Suprapubic skin (tissue), 4 donors: ENCODE measurements at regions not wholly inside any gene's neighbourhood (a gene's known extent, or its start where the extent isn't known, plus 50 kb on each side); places are given as distances from the start of the nearest gene placed in this dataset.

Experiments used
- DNase-seq, 2 donors: peaks; one replicate each; pipeline ENCODE4 v3.0.0-alpha.2; 2019; ENCODE audit warnings: low spot score in 2 of 2
- H3K27ac ChIP-seq: fragments of 200-600 bp; sonication (generic); one replicate; pipeline ENCODE4 v1.5.1; 2019
- H3K27me3 ChIP-seq: fragments of 200-600 bp; sonication (generic); one replicate; pipeline ENCODE4 v1.5.1; 2019
- H3K36me3 ChIP-seq: fragments of 200-600 bp; sonication (generic); one replicate; pipeline ENCODE4 v1.5.1; 2019
- H3K4me1 ChIP-seq: fragments of 200-600 bp; sonication (generic); one replicate; pipeline ENCODE4 v1.5.1; 2019
- H3K4me3 ChIP-seq: fragments of 200-600 bp; sonication (generic); one replicate; pipeline ENCODE4 v1.5.1; 2019; ENCODE audit warnings: mild to moderate bottlenecking
- H3K9me3 ChIP-seq: fragments of 200-600 bp; sonication (generic); one replicate; pipeline ENCODE4 v1.5.1; 2019
- CTCF ChIP-seq, 2 donors: fragments of 200-600 bp in 1 of 2; fragments of 450-650 bp in 1 of 2; sonication (generic) in 1 of 2; IDR thresholded peaks; one replicate each; pipeline ENCODE4 v1.5.1; 2016 to 2019; ENCODE audit warnings: antibody characterized with exemption in 2 of 2, mild to moderate bottlenecking in 1 of 2, moderate library complexity in 1 of 2
- EP300 ChIP-seq: sonication (generic); formaldehyde crosslinking; IDR thresholded peaks from one replicate; pipeline ENCODE4 v1.6.1; 2017; ENCODE audit warnings: antibody characterized with exemption
- POLR2A ChIP-seq, 2 donors: fragments of 450-650 bp; IDR thresholded peaks; one replicate each; pipeline ENCODE4 v1.6.1; 2017; ENCODE audit warnings: antibody characterized with exemption in 2 of 2, mild to moderate bottlenecking in 2 of 2, moderate library complexity in 2 of 2
- POLR2AphosphoS5 ChIP-seq, 3 donors: sonication (generic); formaldehyde crosslinking; IDR thresholded peaks; one replicate each; pipeline ENCODE4 v1.6.1; 2017; ENCODE audit warnings: antibody characterized with exemption in 3 of 3
- WGBS: methylation state at CpG from one replicate; pipeline ENCODE4 v1.1.5; 2018; 5-methylcytosine and 5-hydroxymethylcytosine counted together

- Histone ChIP-seq H3K4me1 (no peaks in the 10 kb centered on the region), H3K9me3 (no peaks in the 10 kb centered on the region), H3K36me3 (no peaks in the 10 kb centered on the region), H3K4me3 (no peak overlapping the region), H3K27ac (no peak overlapping the region), H3K27me3 (no peaks in the 10 kb centered on the region)
- 93% methylated on average over 3 of the region's 8 CpGs for WGBS
- DNase-seq, result no peak
- TF ChIP-seq POLR2AphosphoS5 (IDR thresholded peaks at IDR 0.05) (no peak), CTCF (IDR thresholded peaks at IDR 0.05) (no peak), EP300 (no peak), POLR2A (IDR thresholded peaks at IDR 0.05) (no peak)
Measured at GRCh38 chr1:245010018-245010614, 144.7 kb upstream of the KIF26B start.

DNA sequence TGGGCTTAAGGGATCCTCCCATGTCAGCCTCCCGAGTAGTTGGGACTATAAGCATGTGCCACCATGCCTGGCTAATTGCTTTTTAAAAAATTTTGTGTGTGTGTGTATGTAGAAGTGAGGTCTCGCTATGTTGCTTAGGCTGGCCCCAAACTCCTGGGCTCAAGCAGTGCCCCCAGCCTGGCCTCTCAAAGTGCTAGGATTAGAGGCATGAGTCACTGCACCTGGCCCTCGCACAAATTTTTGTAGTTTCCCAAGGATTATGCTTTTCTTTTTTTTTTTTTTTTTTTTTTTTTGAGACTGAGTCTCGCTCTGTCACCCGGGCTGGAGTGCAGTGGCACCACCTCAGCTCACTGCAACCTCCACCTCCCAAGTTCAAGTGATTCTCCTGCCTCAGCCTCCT lies 144.4 kb upstream of the HNRNPU start:
- 82% methylated on average over 5 of the region's 5 CpGs for WGBS
- DNase-seq, result no peak
- no peak overlapping the region for H3K27ac ChIP-seq

DNA sequence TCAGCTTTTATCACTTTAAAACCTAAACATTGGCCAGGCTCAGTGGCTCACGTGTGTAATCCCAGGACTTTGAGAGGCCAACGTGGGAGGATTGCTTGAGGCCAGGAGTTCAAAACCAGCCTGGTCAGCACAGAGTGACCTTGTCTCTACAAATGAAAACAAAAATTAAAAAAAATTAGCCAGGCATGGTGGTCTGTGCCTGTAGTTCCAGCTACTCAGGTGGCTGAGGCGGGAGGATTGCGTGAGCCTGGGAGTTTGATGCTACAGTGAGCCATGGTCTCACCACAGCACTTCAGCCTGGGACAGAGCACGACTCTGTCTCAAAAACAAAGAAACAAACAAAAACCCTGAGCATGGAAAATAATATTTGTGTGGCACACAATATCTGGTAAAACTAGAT lies 143.5 kb upstream of the HNRNPU start:
- DNase-seq, result no peak
- TF ChIP-seq EP300 (no peak), POLR2A (IDR thresholded peaks at IDR 0.05) (no peak), POLR2AphosphoS5 (IDR thresholded peaks at IDR 0.05) (no peak), CTCF (IDR thresholded peaks at IDR 0.05) (no peak)
- 88% methylated on average over 5 of the region's 5 CpGs for WGBS

More for the DNA sequence above, 144.4 kb upstream of the HNRNPU start:
- Histone ChIP-seq H3K4me1 (no peaks in the 10 kb centered on the region), H3K36me3 (no peaks in the 10 kb centered on the region), H3K9me3 (no peaks in the 10 kb centered on the region), H3K4me3 (no peak overlapping the region), H3K27me3 (no peaks in the 10 kb centered on the region)
- no peak for TF ChIP-seq POLR2AphosphoS5 (IDR thresholded peaks at IDR 0.05)
- no peak for TF ChIP-seq CTCF (IDR thresholded peaks at IDR 0.05)
- no peak for TF ChIP-seq POLR2A (IDR thresholded peaks at IDR 0.05)
- TF ChIP-seq EP300, result no peak

DNA sequence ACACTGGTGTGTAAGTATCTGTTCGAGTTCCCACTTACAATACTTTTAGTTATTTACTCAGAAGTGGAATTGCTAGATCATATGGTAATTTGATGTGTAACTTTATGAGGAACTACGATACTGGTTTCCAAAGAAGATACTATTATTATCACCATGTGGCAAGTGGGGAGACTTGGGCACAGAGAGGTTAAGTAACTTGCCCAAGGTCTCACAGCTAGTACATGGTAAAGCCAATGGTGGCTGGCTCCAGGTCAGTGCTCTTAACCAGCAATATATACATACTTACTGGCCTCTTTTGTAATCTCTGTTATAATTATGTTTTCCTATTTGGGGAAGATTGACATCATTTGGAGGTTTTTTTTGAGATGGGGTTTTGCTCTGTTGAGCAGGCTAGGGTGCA lies 138.9 kb upstream of the HNRNPU start:
- no peak overlapping the region for H3K4me3 ChIP-seq
- H3K27ac ChIP-seq, result no peak overlapping the region
- H3K9me3 ChIP-seq, result no peaks in the 10 kb centered on the region
- H3K36me3 ChIP-seq, result no peaks in the 10 kb centered on the region
- 95% methylated on average over 2 of the region's 2 CpGs for WGBS
- TF ChIP-seq POLR2A (IDR thresholded peaks at IDR 0.05) (no peak), CTCF (IDR thresholded peaks at IDR 0.05) (no peak), POLR2AphosphoS5 (IDR thresholded peaks at IDR 0.05) (no peak), EP300 (no peak)
- DNase-seq, result no peak
- H3K27me3 ChIP-seq, result no peaks in the 10 kb centered on the region
- no peaks in the 10 kb centered on the region for H3K4me1 ChIP-seq

More for the DNA sequence above, 143.5 kb upstream of the HNRNPU start:
- H3K27me3 ChIP-seq, result no peaks in the 10 kb centered on the region
- no peak overlapping the region for H3K27ac ChIP-seq
- H3K4me3 ChIP-seq, result no peak overlapping the region
- no peaks in the 10 kb centered on the region for H3K4me1 ChIP-seq
- H3K36me3 ChIP-seq, result no peaks in the 10 kb centered on the region
- H3K9me3 ChIP-seq, result no peaks in the 10 kb centered on the region

DNA sequence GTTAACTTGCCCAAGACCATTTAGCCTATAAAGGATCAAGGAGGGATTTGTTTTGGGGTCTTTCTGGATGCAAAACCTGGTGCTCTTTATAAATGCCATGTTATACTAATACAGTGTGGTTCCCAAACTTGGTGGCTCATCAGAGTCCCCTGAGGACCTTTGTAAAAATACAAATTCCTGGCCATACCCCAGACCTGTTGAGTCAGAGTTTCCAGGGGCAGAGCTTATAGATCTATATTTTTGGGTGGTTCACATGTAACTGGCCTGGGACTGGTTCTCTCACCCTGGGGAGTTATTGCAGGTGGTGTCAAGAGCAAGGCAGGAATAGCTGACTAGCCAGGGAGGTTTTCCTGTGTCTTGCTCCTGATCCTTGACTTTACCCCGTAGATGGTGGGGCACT lies 136.9 kb upstream of the HNRNPU start:
- no peak for DNase-seq
- H3K36me3 ChIP-seq, result no peaks in the 10 kb centered on the region
- no peaks in the 10 kb centered on the region for H3K9me3 ChIP-seq
- H3K27ac ChIP-seq, result no peak overlapping the region
- TF ChIP-seq EP300, result no peak
- TF ChIP-seq POLR2AphosphoS5 (IDR thresholded peaks at IDR 0.05), result no peak
- TF ChIP-seq CTCF (IDR thresholded peaks at IDR 0.05), result no peak
- TF ChIP-seq POLR2A (IDR thresholded peaks at IDR 0.05), result no peak
- no peaks in the 10 kb centered on the region for H3K27me3 ChIP-seq
- 64% methylated on average over 1 of the region's 1 CpG for WGBS
- H3K4me3 ChIP-seq, result no peak overlapping the region
- no peaks in the 10 kb centered on the region for H3K4me1 ChIP-seq
